Transverse colon (tissue), 4 donors: ENCODE measurements at regions not wholly inside any gene's neighbourhood (a gene's known extent, or its start where the extent isn't known, plus 50 kb on each side); places are given as distances from the start of the nearest gene placed in this dataset.

Source experiments
- DNase-seq: peaks from one replicate; pipeline ENCODE4 v3.0.0-alpha.2; 2019
- H3K27ac ChIP-seq, 4 donors: fragments of 200-600 bp; sonication (generic); 2 replicates each; pipeline ENCODE4 v1.5.1; 2016 to 2018; ENCODE audit warnings: inconsistent platforms in 4 of 4
- H3K27me3 ChIP-seq: fragments of 200-600 bp; sonication (generic); 2 replicates; pipeline ENCODE4 v1.5.1; 2017; ENCODE audit warnings: inconsistent platforms
- H3K36me3 ChIP-seq, 4 donors: fragments of 200-600 bp; sonication (generic); 2 replicates each; pipeline ENCODE4 v1.5.1; 2017 to 2019; ENCODE audit warnings: inconsistent platforms in 4 of 4
- H3K4me1 ChIP-seq, 4 donors: fragments of 200-600 bp; sonication (generic); 2 replicates each; pipeline ENCODE4 v1.5.1; 2017 to 2020; ENCODE audit warnings: inconsistent platforms in 4 of 4
- H3K4me3 ChIP-seq, 4 donors: fragments of 200-600 bp; sonication (generic); 1 replicate in 1 of 4; 2 replicates in 3 of 4; pipeline versions ENCODE4 v1.5.1 to v1.6.1; 2017 to 2019; ENCODE audit warnings: inconsistent platforms in 4 of 4
- H3K9me3 ChIP-seq, 2 donors: fragments of 200-600 bp; sonication (generic); 2 replicates each; pipeline ENCODE4 v1.5.1; 2017 to 2019; ENCODE audit warnings: inconsistent platforms in 2 of 2
- CTCF ChIP-seq, 5 experiments: fragments of 200-600 bp in 3 of 5; fragments of 450-650 bp in 2 of 5; sonication (generic) in 3 of 5; IDR thresholded peaks; 1 replicate in 2 of 5; 2 replicates in 3 of 5; pipeline ENCODE4 v1.5.1; 2016 to 2017; ENCODE audit warnings: antibody characterized with exemption in 5 of 5, inconsistent platforms in 3 of 5, mild to moderate bottlenecking in 2 of 5, moderate library complexity in 1 of 5
- EP300 ChIP-seq: sonication (generic); formaldehyde crosslinking; IDR thresholded peaks from one replicate; pipeline ENCODE4 v1.6.1; 2017; ENCODE audit warnings: antibody characterized with exemption, low read depth
- POLR2A ChIP-seq: fragments of 450-650 bp; IDR thresholded peaks from one replicate; pipeline ENCODE4 v1.6.1; 2016; ENCODE audit warnings: antibody characterized with exemption, mild to moderate bottlenecking, moderate library complexity
- POLR2AphosphoS5 ChIP-seq, 3 donors: sonication (generic); formaldehyde crosslinking; IDR thresholded peaks; one replicate each; pipeline ENCODE4 v1.6.1; 2016; ENCODE audit warnings: antibody characterized with exemption in 3 of 3
- WGBS, 2 donors: methylation state at CpG; one replicate each; pipeline ENCODE4 v1.1.5; 2018; ENCODE audit warnings: low coverage in 1 of 2; 5-methylcytosine and 5-hydroxymethylcytosine counted together
- in situ Hi-C, 4 donors: fragments of 200-750 bp; cut with MboI; loops; one replicate each; pipeline versions ENCODE4 v1.15.0 to v1.15.1; 2017; ENCODE audit warnings: low sequenced_read_pairs in 3 of 4, low pct_ligation_motif_present in 1 of 4, low pct_unique_long_range_greater_than_20kb in 1 of 4
- intact Hi-C: fragments of 100-400 bp; cut with DNase I; formaldehyde crosslinking; loops from one replicate; pipeline ENCODE4 v1.15.1; 2023; ENCODE audit warnings: low total_unique reads

GRCh38 chr9:30676651-30677050, 1707.8 kb upstream of the ACO1 start:
- no peaks in the 10 kb centered on the region for H3K27me3 ChIP-seq
- H3K9me3 ChIP-seq = no peaks in the 10 kb centered on the region
- in situ Hi-C loops = no loop called here
- intact Hi-C loops = no loop called here
- no peak for DNase-seq
- H3K4me1 ChIP-seq = no peaks in the 10 kb centered on the region
- no peak overlapping the region for H3K4me3 ChIP-seq
- H3K27ac ChIP-seq = no peak overlapping the region
- 31 to 54% methylated on average over 1 of the region's 1 CpG for WGBS, 2 donors
- no peaks in the 10 kb centered on the region for H3K36me3 ChIP-seq
- TF ChIP-seq EP300 = no peak

GRCh38 chr9:30677221-30677620, 1707.2 kb upstream of the ACO1 start:
- no peaks in the 10 kb centered on the region for H3K9me3 ChIP-seq
- H3K4me3 ChIP-seq = no peak overlapping the region
- intact Hi-C loops = no loop called here
- H3K27me3 ChIP-seq = no peaks in the 10 kb centered on the region
- H3K27ac ChIP-seq = no peak overlapping the region
- no peak for DNase-seq
- TF ChIP-seq EP300 (no peak), POLR2AphosphoS5 (IDR thresholded peaks at IDR 0.05) (no peak), POLR2A (no peak), CTCF (IDR thresholded peaks at IDR 0.05) (no peak)
- in situ Hi-C loops = no loop called here
- H3K36me3 ChIP-seq = no peaks in the 10 kb centered on the region
- 3 to 63% methylated on average over 1 of the region's 1 CpG for whole genome bisulfite sequencing, 2 donors
- H3K4me1 ChIP-seq = no peaks in the 10 kb centered on the region

- in situ Hi-C loops = no loop called here
- H3K36me3 ChIP-seq = no peaks in the 10 kb centered on the region
- no peaks in the 10 kb centered on the region for H3K9me3 ChIP-seq
- WGBS, 2 donors = 81 to 88% methylated on average over 9 to 14 of the region's 14 CpGs
- TF ChIP-seq EP300 = no peak
- no peak for TF ChIP-seq POLR2AphosphoS5 (IDR thresholded peaks at IDR 0.05)
- no peak for TF ChIP-seq CTCF (IDR thresholded peaks at IDR 0.05)
- TF ChIP-seq POLR2A = no peak
- H3K27ac ChIP-seq = no peak overlapping the region
- H3K27me3 ChIP-seq = no peaks in the 10 kb centered on the region
- intact Hi-C loops = no loop called here
- no peaks in the 10 kb centered on the region for H3K4me1 ChIP-seq
- no peak overlapping the region for H3K4me3 ChIP-seq
- DNase-seq = no peak
Measured at GRCh38 chr9:30688801-30689200, 1695.6 kb upstream of the ACO1 start.

GRCh38 chr9:30697958-30698357, 1686.5 kb upstream of the ACO1 start:
- in situ Hi-C loops = no loop called here
- H3K36me3 ChIP-seq = no peaks in the 10 kb centered on the region
- no peaks in the 10 kb centered on the region for H3K27me3 ChIP-seq
- intact Hi-C loops = no loop called here
- TF ChIP-seq EP300 = no peak
- TF ChIP-seq POLR2A = no peak
- TF ChIP-seq CTCF (IDR thresholded peaks at IDR 0.05) = no peak
- TF ChIP-seq POLR2AphosphoS5 (IDR thresholded peaks at IDR 0.05) = no peak
- no peak for DNase-seq
- H3K4me3 ChIP-seq = no peak overlapping the region
- 35 to 60% methylated on average over 2 of the region's 2 CpGs for WGBS, 2 donors
- no peak overlapping the region for H3K27ac ChIP-seq
- H3K9me3 ChIP-seq = no peaks in the 10 kb centered on the region
- H3K4me1 ChIP-seq = no peaks in the 10 kb centered on the region

- no peaks in the 10 kb centered on the region for H3K4me1 ChIP-seq
- no peak overlapping the region for H3K4me3 ChIP-seq
- H3K27ac ChIP-seq = no peak overlapping the region
- no peak for TF ChIP-seq POLR2A
- no peak for TF ChIP-seq CTCF (IDR thresholded peaks at IDR 0.05)
- TF ChIP-seq POLR2AphosphoS5 (IDR thresholded peaks at IDR 0.05) = no peak
- TF ChIP-seq EP300 = no peak
- no peaks in the 10 kb centered on the region for H3K27me3 ChIP-seq
- WGBS, 2 donors = 81 to 85% methylated on average over 1 of the region's 1 CpG
- no peaks in the 10 kb centered on the region for H3K9me3 ChIP-seq
- in situ Hi-C loops = no loop called here
- intact Hi-C loops = no loop called here
- no peaks in the 10 kb centered on the region for H3K36me3 ChIP-seq
- DNase-seq = no peak
Measured at GRCh38 chr9:30711591-30711990, 1672.9 kb upstream of the ACO1 start.
